HEK293 (cell line): ENCODE measurements at regions not wholly inside any gene's neighbourhood (a gene's known extent, or its start where the extent isn't known, plus 50 kb on each side); places are given as distances from the start of the nearest gene placed in this dataset.

Experiments
- CTCF ChIA-PET: fragments of 350-600 bp; formaldehyde crosslinking; extraction: SDS; loops from one replicate; lab custom pipeline; 2021; ENCODE audit warnings: antibody characterized with exemption; lab: Yijun Ruan, JAX
- POLR2A ChIA-PET: fragments of 300-600 bp; formaldehyde crosslinking; extraction: SDS; loops from one replicate; lab custom pipeline; 2020; ENCODE audit warnings: antibody characterized with exemption, inconsistent platforms; lab: Yijun Ruan, JAX
- H3K27ac ChIP-seq: fragments of 200-500 bp; sonication (Bioruptor generic); 2 replicates; pipeline ENCODE4 v1.5.1; 2014; ENCODE audit warnings: low read depth, low read length, control low read depth, inconsistent platforms; ENCODE audit errors: extremely low read depth
- H3K36me3 ChIP-seq, 2 experiments: fragments of 200-500 bp in 1 of 2; sonication (Bioruptor generic) in 1 of 2; 1 replicate in 1 of 2; 2 replicates in 1 of 2; pipeline ENCODE4 v1.5.1; 2014 to 2017; ENCODE audit warnings: inconsistent platforms in 2 of 2, low read length in 2 of 2; ENCODE audit not compliant: control insufficient read depth in 2 of 2, insufficient read depth in 1 of 2
- H3K4me1 ChIP-seq: fragments of 200-500 bp; sonication (Bioruptor generic); 2 replicates; pipeline ENCODE4 v1.5.1; 2014; ENCODE audit warnings: mild to moderate bottlenecking, low read length, inconsistent platforms; ENCODE audit not compliant: control insufficient read depth, insufficient read depth
- H3K4me3 ChIP-seq: 2 replicates; pipeline ENCODE4 v1.5.1; 2011; ENCODE audit warnings: low read depth, mild to moderate bottlenecking, control low read depth, low read length, moderate library complexity
- H3K9me3 ChIP-seq: fragments of 200-500 bp; sonication (Bioruptor generic); 2 replicates; pipeline ENCODE4 v1.5.1; 2014; ENCODE audit warnings: low read depth, low read length, inconsistent platforms; ENCODE audit not compliant: control insufficient read depth, insufficient read depth
- GLIS1 ChIP-seq: fragments of 450-650 bp; formaldehyde crosslinking; IDR thresholded peaks from 2 replicates; pipeline ENCODE4 v1.5.1; 2016; ENCODE audit warnings: missing biosample characterization, missing genetic modification characterization
- KLF17 ChIP-seq: fragments of 450-650 bp; formaldehyde crosslinking; IDR thresholded peaks from 2 replicates; pipeline ENCODE4 v1.5.1; 2016; ENCODE audit warnings: missing biosample characterization, missing genetic modification characterization
- PRDM10 ChIP-seq: fragments of 450-650 bp; formaldehyde crosslinking; IDR thresholded peaks from 2 replicates; pipeline ENCODE4 v1.5.1; 2016; ENCODE audit warnings: missing biosample characterization, missing genetic modification characterization
- SCRT1 ChIP-seq: fragments of 450-650 bp; formaldehyde crosslinking; IDR thresholded peaks from 2 replicates; pipeline ENCODE4 v1.5.1; 2016; ENCODE audit warnings: missing biosample characterization, missing genetic modification characterization, borderline replicate concordance
- SCRT2 ChIP-seq: fragments of 450-650 bp; formaldehyde crosslinking; IDR thresholded peaks from 2 replicates; pipeline ENCODE4 v1.5.1; 2016; ENCODE audit warnings: missing biosample characterization, missing genetic modification characterization
- SP7 ChIP-seq: fragments of 450-650 bp; formaldehyde crosslinking; IDR thresholded peaks from 2 replicates; pipeline ENCODE4 v1.5.1; 2016; ENCODE audit warnings: missing biosample characterization, missing genetic modification characterization
- ZBTB1 ChIP-seq: fragments of 450-650 bp; formaldehyde crosslinking; IDR thresholded peaks from 2 replicates; pipeline ENCODE4 v1.5.1; 2016; ENCODE audit warnings: missing biosample characterization, missing genetic modification characterization
- ZNF133 ChIP-seq: fragments of 450-650 bp; formaldehyde crosslinking; IDR thresholded peaks from 2 replicates; pipeline ENCODE4 v1.5.1; 2016; ENCODE audit warnings: missing biosample characterization, missing genetic modification characterization
- ZNF202 ChIP-seq: fragments of 450-650 bp; formaldehyde crosslinking; IDR thresholded peaks from 2 replicates; pipeline ENCODE4 v1.5.1; 2016; ENCODE audit warnings: missing biosample characterization, missing genetic modification characterization, borderline replicate concordance
- ZNF449 ChIP-seq: fragments of 450-650 bp; formaldehyde crosslinking; IDR thresholded peaks from 2 replicates; pipeline ENCODE4 v1.5.1; 2017; ENCODE audit warnings: missing biosample characterization, mild to moderate bottlenecking, missing genetic modification characterization, moderate library complexity
- ZNF510 ChIP-seq: fragments of 450-650 bp; formaldehyde crosslinking; IDR thresholded peaks from 2 replicates; pipeline ENCODE4 v1.5.1; 2018; ENCODE audit warnings: mild to moderate bottlenecking, missing genetic modification characterization, missing biosample characterization; ENCODE audit not compliant: insufficient replicate concordance
- ZNF521 ChIP-seq: fragments of 450-650 bp; formaldehyde crosslinking; IDR thresholded peaks from 2 replicates; pipeline ENCODE4 v1.5.1; 2017; ENCODE audit warnings: missing biosample characterization, mild to moderate bottlenecking, missing genetic modification characterization
- ZNF529 ChIP-seq: fragments of 450-650 bp; formaldehyde crosslinking; IDR thresholded peaks from 2 replicates; pipeline ENCODE4 v1.5.1; 2017; ENCODE audit warnings: missing genetic modification characterization, missing biosample characterization; ENCODE audit not compliant: insufficient replicate concordance
- ZNF530 ChIP-seq: fragments of 450-650 bp; formaldehyde crosslinking; IDR thresholded peaks from 2 replicates; pipeline ENCODE4 v1.5.1; 2016; ENCODE audit warnings: low read depth, missing biosample characterization, missing genetic modification characterization
- ZNF585B ChIP-seq: fragments of 450-650 bp; formaldehyde crosslinking; IDR thresholded peaks from 2 replicates; pipeline ENCODE4 v1.5.1; 2016; ENCODE audit warnings: missing biosample characterization, missing genetic modification characterization
- ZNF645 ChIP-seq: fragments of 450-650 bp; formaldehyde crosslinking; IDR thresholded peaks from 2 replicates; pipeline ENCODE4; 2016; ENCODE audit warnings: missing biosample characterization, missing genetic modification characterization
- ZNF701 ChIP-seq: fragments of 450-650 bp; formaldehyde crosslinking; IDR thresholded peaks from 2 replicates; pipeline ENCODE4 v1.5.1; 2016; ENCODE audit warnings: missing biosample characterization, missing genetic modification characterization
- ZNF776 ChIP-seq: fragments of 450-650 bp; formaldehyde crosslinking; IDR thresholded peaks from 2 replicates; pipeline ENCODE4 v1.5.0; 2017; ENCODE audit warnings: missing biosample characterization, missing genetic modification characterization, borderline replicate concordance
- ZNF791 ChIP-seq: fragments of 450-650 bp; formaldehyde crosslinking; IDR thresholded peaks from 2 replicates; pipeline ENCODE4 v1.5.1; 2016; ENCODE audit warnings: missing biosample characterization, missing genetic modification characterization
- ZSCAN16 ChIP-seq: fragments of 450-650 bp; formaldehyde crosslinking; IDR thresholded peaks from 2 replicates; pipeline ENCODE4 v1.5.1; 2016; ENCODE audit warnings: missing biosample characterization, missing genetic modification characterization
- ZSCAN18 ChIP-seq: fragments of 450-650 bp; formaldehyde crosslinking; IDR thresholded peaks from 2 replicates; pipeline ENCODE4 v1.5.1; 2016; ENCODE audit warnings: missing biosample characterization, missing genetic modification characterization
- TF ChIP-seq, protein P1 (sequence below): fragments of 450-650 bp; formaldehyde crosslinking; IDR thresholded peaks from 2 replicates; pipeline ENCODE4 v1.5.1; 2016; ENCODE audit warnings: missing biosample characterization, missing genetic modification characterization
- TF ChIP-seq, protein P2 (sequence below): fragments of 450-650 bp; formaldehyde crosslinking; IDR thresholded peaks from 2 replicates; pipeline ENCODE4 v1.5.1; 2016; ENCODE audit warnings: missing biosample characterization, missing genetic modification characterization

- H3K4me3 ChIP-seq = no peak overlapping the region
- TF ChIP-seq ZNF529 (tag by site-specific recombination) = no peak
- no peak for TF ChIP-seq ZNF202 (tag by site-specific recombination)
- no peak for TF ChIP-seq ZNF449 (tag by site-specific recombination)
- no peak for TF ChIP-seq ZNF510 (tag by site-specific recombination)
- TF ChIP-seq ZNF776 (tag by site-specific recombination) = no peak
- TF ChIP-seq KLF17 (tag by site-specific recombination) = no peak
- TF ChIP-seq, protein P1, sequence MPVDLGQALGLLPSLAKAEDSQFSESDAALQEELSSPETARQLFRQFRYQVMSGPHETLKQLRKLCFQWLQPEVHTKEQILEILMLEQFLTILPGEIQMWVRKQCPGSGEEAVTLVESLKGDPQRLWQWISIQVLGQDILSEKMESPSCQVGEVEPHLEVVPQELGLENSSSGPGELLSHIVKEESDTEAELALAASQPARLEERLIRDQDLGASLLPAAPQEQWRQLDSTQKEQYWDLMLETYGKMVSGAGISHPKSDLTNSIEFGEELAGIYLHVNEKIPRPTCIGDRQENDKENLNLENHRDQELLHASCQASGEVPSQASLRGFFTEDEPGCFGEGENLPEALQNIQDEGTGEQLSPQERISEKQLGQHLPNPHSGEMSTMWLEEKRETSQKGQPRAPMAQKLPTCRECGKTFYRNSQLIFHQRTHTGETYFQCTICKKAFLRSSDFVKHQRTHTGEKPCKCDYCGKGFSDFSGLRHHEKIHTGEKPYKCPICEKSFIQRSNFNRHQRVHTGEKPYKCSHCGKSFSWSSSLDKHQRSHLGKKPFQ (tag by site-specific recombination) = no peak
- no peak for TF ChIP-seq SCRT1 (tag by site-specific recombination)
- TF ChIP-seq PRDM10 (tag by site-specific recombination) = no peak
- TF ChIP-seq ZNF791 (tag by site-specific recombination) = no peak
- no peak for TF ChIP-seq ZNF530
- no peak for TF ChIP-seq ZBTB1 (tag by site-specific recombination)
- no peak for TF ChIP-seq ZNF585B (tag by site-specific recombination)
- TF ChIP-seq GLIS1 = no peak
- TF ChIP-seq ZNF701 (tag by site-specific recombination) = no peak
- TF ChIP-seq SP7 (tag by site-specific recombination) = no peak
- CTCF ChIA-PET = no interaction called here
- POLR2A ChIA-PET = no interaction called here
- H3K9me3 ChIP-seq = no peaks in the 10 kb centered on the region
- H3K27ac ChIP-seq = no peak overlapping the region
- no peaks in the 10 kb centered on the region for H3K36me3 ChIP-seq
- H3K4me1 ChIP-seq = no peaks in the 10 kb centered on the region
These were observed 1089.5 kb upstream of the GYPC start for GRCh38 chr2:125566422-125566821.

DNA sequence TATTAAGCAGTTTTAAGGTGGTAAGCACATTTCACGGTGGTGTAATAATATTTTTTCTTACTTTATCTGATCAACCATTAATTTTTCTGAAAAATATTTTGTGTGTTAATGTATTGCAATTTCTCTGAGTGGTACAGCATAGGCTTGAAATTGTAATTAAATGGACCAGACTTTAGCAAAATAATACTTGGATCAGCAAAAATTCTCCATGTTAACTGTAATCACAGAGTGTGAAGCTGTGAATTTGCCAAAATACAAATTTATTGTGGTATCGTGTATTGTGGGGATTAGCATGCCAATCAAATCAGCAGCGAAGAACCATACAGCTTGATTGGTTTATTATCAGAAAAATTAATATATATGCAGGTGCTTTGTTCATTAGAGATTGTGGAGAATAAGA lies 1088.9 kb upstream of the GYPC start:
- H3K27ac ChIP-seq = no peak overlapping the region
- no peaks in the 10 kb centered on the region for H3K9me3 ChIP-seq
- ChIA-PET CTCF (interaction anchor here (0.6 kb wide), 1 partner anchor 669 kb away, joined by 3 read pairs; no protein-coding TSS in a partner anchor), POLR2A (no interaction called here)
- no peaks in the 10 kb centered on the region for H3K36me3 ChIP-seq
- H3K4me1 ChIP-seq = no peaks in the 10 kb centered on the region
- H3K4me3 ChIP-seq = no peak overlapping the region
- TF ChIP-seq ZSCAN18 (tag by site-specific recombination) (no peak), ZNF133 (tag by site-specific recombination) (no peak), ZNF645 (tag by site-specific recombination) (no peak), ZNF521 (tag by site-specific recombination) (no peak), SCRT2 (tag by site-specific recombination) (no peak), ZSCAN16 (tag by site-specific recombination) (no peak)
- TF ChIP-seq, protein P2, sequence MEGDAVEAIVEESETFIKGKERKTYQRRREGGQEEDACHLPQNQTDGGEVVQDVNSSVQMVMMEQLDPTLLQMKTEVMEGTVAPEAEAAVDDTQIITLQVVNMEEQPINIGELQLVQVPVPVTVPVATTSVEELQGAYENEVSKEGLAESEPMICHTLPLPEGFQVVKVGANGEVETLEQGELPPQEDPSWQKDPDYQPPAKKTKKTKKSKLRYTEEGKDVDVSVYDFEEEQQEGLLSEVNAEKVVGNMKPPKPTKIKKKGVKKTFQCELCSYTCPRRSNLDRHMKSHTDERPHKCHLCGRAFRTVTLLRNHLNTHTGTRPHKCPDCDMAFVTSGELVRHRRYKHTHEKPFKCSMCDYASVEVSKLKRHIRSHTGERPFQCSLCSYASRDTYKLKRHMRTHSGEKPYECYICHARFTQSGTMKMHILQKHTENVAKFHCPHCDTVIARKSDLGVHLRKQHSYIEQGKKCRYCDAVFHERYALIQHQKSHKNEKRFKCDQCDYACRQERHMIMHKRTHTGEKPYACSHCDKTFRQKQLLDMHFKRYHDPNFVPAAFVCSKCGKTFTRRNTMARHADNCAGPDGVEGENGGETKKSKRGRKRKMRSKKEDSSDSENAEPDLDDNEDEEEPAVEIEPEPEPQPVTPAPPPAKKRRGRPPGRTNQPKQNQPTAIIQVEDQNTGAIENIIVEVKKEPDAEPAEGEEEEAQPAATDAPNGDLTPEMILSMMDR = no peak
